Epithelial cell of esophagus (primary cell): ENCODE measurements at regions not wholly inside any gene's neighbourhood (a gene's known extent, or its start where the extent isn't known, plus 50 kb on each side); places are given as distances from the start of the nearest gene placed in this dataset.

Experiments
- DNase-seq: peaks from one replicate; pipeline ENCODE4 v3.0.0; 2010; ENCODE audit warnings: low read depth
- H3K4me3 ChIP-seq: 2 replicates; pipeline ENCODE4 v1.5.1; 2011; ENCODE audit warnings: mild to moderate bottlenecking, low read length, control low read depth
- CTCF ChIP-seq: IDR thresholded peaks from 2 replicates; pipeline ENCODE4 v1.5.1; 2011; ENCODE audit warnings: low read depth, mild to moderate bottlenecking, low read length, control low read depth, inconsistent platforms; ENCODE audit not compliant: insufficient read depth; ENCODE audit errors: missing control alignments

DNA sequence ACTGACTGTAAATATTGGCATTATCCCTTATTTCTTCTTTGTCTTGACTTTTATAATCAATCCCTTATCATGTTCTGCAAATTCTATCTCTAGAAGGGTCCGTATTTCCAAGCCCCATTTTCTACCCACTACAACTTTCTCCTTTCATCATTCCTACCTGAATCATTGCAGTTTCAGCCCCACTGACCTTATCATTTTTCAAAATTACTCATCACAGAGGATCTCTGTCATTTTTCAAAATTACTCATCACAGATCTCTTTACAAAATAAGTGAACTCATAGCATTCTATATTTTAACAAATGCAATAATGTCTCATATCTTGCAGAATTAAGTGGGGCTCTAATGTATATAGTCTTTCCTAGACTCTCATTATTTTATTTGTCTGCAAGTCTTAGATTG lies 256.9 kb upstream of the COX7C start:
- TF ChIP-seq CTCF, result no peak
- H3K4me3 ChIP-seq, result no peak overlapping the region
- no peak for DNase-seq

- no peak for DNase-seq
- H3K4me3 ChIP-seq, result no peak overlapping the region
- TF ChIP-seq CTCF, result no peak
Measured at GRCh38 chr5:86371061-86371460, 246.7 kb upstream of the COX7C start.

DNA sequence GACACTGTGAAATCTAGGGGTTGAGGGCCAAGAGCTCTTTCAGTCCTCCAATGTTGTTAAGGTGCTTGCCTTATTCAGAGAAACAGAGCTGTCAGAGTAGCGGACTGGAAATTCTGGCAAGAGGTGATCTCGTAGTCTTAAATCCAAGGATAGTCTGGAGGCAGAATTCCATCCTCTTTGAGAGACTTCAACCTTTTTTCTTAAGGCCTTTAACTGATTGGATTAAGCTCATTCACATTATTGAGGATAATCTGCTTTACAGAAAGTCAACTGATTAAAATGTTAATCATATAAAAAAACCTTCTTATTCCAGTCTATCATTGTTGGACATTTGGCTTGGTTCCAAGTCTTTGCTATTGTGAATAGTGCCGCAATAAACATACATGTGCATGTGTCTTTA lies 243.1 kb upstream of the COX7C start:
- no peak for DNase-seq
- H3K4me3 ChIP-seq, result no peak overlapping the region
- no peak for TF ChIP-seq CTCF

- no peak for DNase-seq
- no peak overlapping the region for H3K4me3 ChIP-seq
- no peak for TF ChIP-seq CTCF
Measured at GRCh38 chr5:86376214-86376613, 241.5 kb upstream of the COX7C start.

GRCh38 chr5:86403190-86403589 lies 214.6 kb upstream of the COX7C start:
- H3K4me3 ChIP-seq, result no peak overlapping the region
- DNase-seq, result no peak
- no peak for TF ChIP-seq CTCF

DNA sequence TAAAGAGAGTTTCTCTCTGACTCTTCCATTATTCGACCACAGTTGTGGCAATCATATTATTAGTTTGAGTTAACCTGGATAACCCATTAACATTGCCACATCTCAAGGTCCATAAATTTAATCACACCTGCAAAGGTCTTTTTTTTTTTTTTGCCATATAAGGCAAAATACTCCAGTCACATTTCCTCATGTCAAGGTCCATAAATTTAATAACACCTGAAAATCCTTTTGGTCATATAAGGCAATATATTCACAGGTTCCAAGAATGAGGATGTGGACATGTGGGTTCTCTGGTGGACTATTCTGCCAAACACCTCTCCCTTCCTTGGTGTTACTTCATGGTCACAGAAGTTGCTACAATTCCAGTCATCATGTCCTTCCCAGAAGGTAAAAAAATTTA lies 213.5 kb upstream of the COX7C start:
- H3K4me3 ChIP-seq, result no peak overlapping the region
- no peak for TF ChIP-seq CTCF
- no peak for DNase-seq

- H3K4me3 ChIP-seq, result no peak overlapping the region
- no peak for DNase-seq
- TF ChIP-seq CTCF, result no peak
Measured at GRCh38 chr5:86407711-86408110, 210.0 kb upstream of the COX7C start.
